ENCODE measurements at regions not wholly inside any gene's neighbourhood (a gene's known extent, or its start where the extent isn't known, plus 50 kb on each side); places are given as distances from the start of the nearest gene placed in this dataset.

DNA sequence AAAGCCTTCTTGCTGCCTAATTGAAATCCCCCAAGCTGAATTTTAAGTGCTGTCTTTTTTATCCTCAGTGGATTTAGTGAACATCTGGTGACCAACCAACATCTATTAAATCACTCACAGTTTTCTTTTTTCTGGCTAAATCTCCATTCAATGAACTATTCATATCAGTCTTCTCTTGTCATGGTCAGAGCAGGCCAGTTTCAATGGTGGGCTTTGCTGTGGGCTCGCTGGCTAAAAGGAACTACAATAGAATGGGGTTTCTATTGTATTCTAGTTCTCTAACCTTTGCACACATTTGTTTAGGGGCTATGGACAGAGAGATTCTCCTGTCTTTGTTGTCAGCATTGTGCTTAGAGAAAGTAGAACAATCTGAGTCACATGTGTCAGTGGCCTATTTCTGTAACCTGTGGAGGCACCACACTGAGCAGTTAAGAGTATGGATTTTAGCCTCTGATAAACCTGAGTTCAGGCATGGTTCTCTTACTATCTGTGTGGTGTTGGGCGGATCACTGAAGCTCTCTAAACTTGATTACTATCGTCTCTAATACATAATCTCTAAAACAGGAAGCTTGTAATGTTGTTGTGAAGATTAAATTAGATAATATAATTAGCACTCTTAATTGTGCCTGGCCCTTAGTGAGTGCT lies 94.2 kb upstream of the CADM1 start:
- Histone ChIP-seq H3K4me3 (no peak overlapping the region), H3K27ac (no peak overlapping the region), H3K4me1 (replicated peaks in 1 of 2) (no peaks in the 10 kb centered on the region), H3K36me3 (replicated peaks in 1 of 2) (no peaks in the 10 kb centered on the region), H3K9me3 (replicated peaks in 1 of 3) (no peaks in the 10 kb centered on the region), H3K27me3 (no peaks in the 10 kb centered on the region)
- no peak for DNase-seq
- TF ChIP-seq CTCF (IDR thresholded peaks at IDR 0.05) (no peak), POLR2A (IDR thresholded peaks at IDR 0.05) (no peak)
- intact Hi-C loops (cut with DNase I): no loop called here
- WGBS, 4 donors: 80 to 92% (median 85%) methylated on average over 3 of the region's 3 CpGs

DNA sequence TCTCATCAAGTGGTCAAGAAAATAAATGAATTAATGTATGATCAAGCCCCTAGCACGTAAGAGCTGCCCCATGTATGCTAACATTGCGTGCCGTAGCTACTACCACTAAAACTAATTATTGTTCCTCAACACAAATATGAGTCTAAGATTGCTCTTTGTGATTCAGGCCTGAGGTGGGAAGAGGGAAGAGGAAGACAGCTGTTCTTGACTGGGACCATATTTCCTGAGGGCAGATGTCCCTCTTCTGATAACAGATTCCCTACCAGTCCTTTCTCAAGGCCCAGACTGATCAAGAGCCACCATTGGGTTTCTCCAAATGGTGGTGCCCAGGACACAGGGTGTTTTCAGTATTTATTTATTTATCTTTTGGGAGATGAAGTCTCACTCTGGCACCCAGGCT lies 87.2 kb upstream of the CADM1 start:
- Histone ChIP-seq H3K4me3 (no peak overlapping the region), H3K27me3 (no peaks in the 10 kb centered on the region), H3K27ac (no peak overlapping the region), H3K36me3 (replicated peaks in 1 of 2) (no peaks in the 10 kb centered on the region), H3K9me3 (replicated peaks in 1 of 3) (no peaks in the 10 kb centered on the region), H3K4me1 (replicated peaks in 1 of 2) (no peaks in the 10 kb centered on the region)
- TF ChIP-seq POLR2A (IDR thresholded peaks at IDR 0.05) (no peak), CTCF (IDR thresholded peaks at IDR 0.05) (no peak)
- intact Hi-C loops (cut with DNase I): no loop called here
- WGBS, 4 donors: 94 to 99% (median 98%) methylated on average over 3 of the region's 3 CpGs
- DNase-seq: no peak

DNA sequence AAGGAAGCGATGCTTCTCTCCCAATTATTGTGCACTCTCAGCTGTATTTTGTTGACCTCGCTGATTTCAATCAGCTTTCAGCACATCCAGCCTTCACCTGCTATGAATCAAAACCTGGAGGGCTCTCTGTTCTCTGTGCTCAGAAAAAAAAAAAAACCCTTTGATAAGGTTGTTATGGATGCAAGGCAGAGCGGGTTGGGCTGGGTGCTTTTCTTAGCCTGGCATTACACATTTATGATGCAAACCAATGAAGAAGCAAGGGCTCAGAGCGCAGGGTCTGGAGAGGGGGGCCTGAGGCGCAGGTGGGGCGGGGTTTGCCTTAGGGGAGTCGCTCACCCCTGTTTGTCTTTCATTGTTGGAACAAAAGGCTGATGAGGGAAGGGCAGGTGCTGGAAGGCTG lies 86.0 kb upstream of the CADM1 start:
- peak in 1 of 7 donors; percentile 81 for DNase-seq
- Histone ChIP-seq H3K27me3 (no peaks in the 10 kb centered on the region), H3K9me3 (replicated peaks in 1 of 3) (no peaks in the 10 kb centered on the region), H3K4me1 (replicated peaks in 1 of 2) (no peaks in the 10 kb centered on the region), H3K4me3 (no peak overlapping the region), H3K27ac (no peak overlapping the region), H3K36me3 (replicated peaks in 1 of 2) (no peaks in the 10 kb centered on the region)
- 44 to 60% (median 46%) methylated on average over 7 of the region's 7 CpGs for WGBS, 4 donors
- intact Hi-C loops (cut with DNase I): no loop called here
- TF ChIP-seq CTCF (IDR thresholded peaks at IDR 0.05): no peak
- TF ChIP-seq POLR2A (IDR thresholded peaks at IDR 0.05): no peak

GRCh38 chr11:115587718-115588342 lies 83.6 kb upstream of the CADM1 start:
- TF ChIP-seq POLR2A (IDR thresholded peaks at IDR 0.05) (no peak), CTCF (IDR thresholded peaks at IDR 0.05) (no peak)
- whole genome bisulfite sequencing, 4 donors: 87 to 94% (median 93%) methylated on average over 3 of the region's 3 CpGs
- intact Hi-C loops (cut with DNase I): no loop called here
- Histone ChIP-seq H3K4me1 (replicated peaks in 1 of 2) (no peaks in the 10 kb centered on the region), H3K9me3 (replicated peaks in 1 of 3) (no peaks in the 10 kb centered on the region), H3K27ac (no peak overlapping the region), H3K36me3 (replicated peaks in 1 of 2) (no peaks in the 10 kb centered on the region), H3K4me3 (no peak overlapping the region), H3K27me3 (no peaks in the 10 kb centered on the region)
- no peak for DNase-seq
